CD4-positive, alpha-beta memory T cell (primary cell): ENCODE measurements at regions not wholly inside any gene's neighbourhood (a gene's known extent, or its start where the extent isn't known, plus 50 kb on each side); places are given as distances from the start of the nearest gene placed in this dataset.
A peak's percentile ranks its signal among the peaks of the same experiment; 100 is the strongest.

Experiments used
- CTCF ChIA-PET: fragments of 350-600 bp; sonication (Branson Sonifier 250); formaldehyde crosslinking; loops from one replicate; lab custom pipeline; 2021; ENCODE audit warnings: inconsistent platforms; ENCODE audit not compliant: partially characterized antibody; lab: Charles Lee
- POLR2A ChIA-PET: fragments of 350-600 bp; sonication (Branson Sonifier 250); formaldehyde crosslinking; loops from one replicate; lab custom pipeline; 2021; ENCODE audit not compliant: partially characterized antibody; lab: Charles Lee
- DNase-seq, 5 donors: peaks; one replicate each; pipeline versions ENCODE4 v3.0.0 to v3.0.0-alpha.2; 2020 to 2022; ENCODE audit warnings: mixed read lengths in 1 of 5
- H3K27ac ChIP-seq: one replicate; pipeline ENCODE4 v1.7.0; 2013; ENCODE audit warnings: low read depth, low read length
- H3K27me3 ChIP-seq: 2 replicates; pipeline ENCODE4 v1.7.0; 2013; ENCODE audit warnings: mild to moderate bottlenecking, low read length, moderate library complexity; ENCODE audit not compliant: insufficient read depth
- H3K36me3 ChIP-seq: 2 replicates; pipeline ENCODE4 v1.7.0; 2013; ENCODE audit warnings: mild to moderate bottlenecking, low read length, moderate library complexity; ENCODE audit not compliant: insufficient read depth
- H3K4me1 ChIP-seq: 2 replicates; pipeline ENCODE4 v1.7.0; 2013; ENCODE audit warnings: mild to moderate bottlenecking, low read length, moderate library complexity; ENCODE audit not compliant: insufficient read depth
- H3K4me3 ChIP-seq, 2 donors: one replicate each; pipeline ENCODE4 v1.7.0; 2013; ENCODE audit warnings: low read length in 2 of 2, mild to moderate bottlenecking in 1 of 2
- H3K9me3 ChIP-seq, 2 donors: one replicate each; pipeline ENCODE4 v1.7.0; 2013; ENCODE audit warnings: low read length in 2 of 2, control low read depth in 1 of 2; ENCODE audit not compliant: control insufficient read depth in 1 of 2
- H3K27ac Mint-ChIP-seq, 7 donors: one replicate each; pipeline ENCODE4 v1.8.0; 2020 to 2021; ENCODE audit warnings: mixed read lengths in 7 of 7, mild to moderate bottlenecking in 6 of 7, inconsistent platforms in 3 of 7, moderate library complexity in 3 of 7
- H3K27me3 Mint-ChIP-seq, 2 donors: one replicate each; pipeline ENCODE4 v1.8.0; 2020 to 2021; ENCODE audit warnings: mixed read lengths in 2 of 2
- H3K36me3 Mint-ChIP-seq, 2 donors: one replicate each; pipeline ENCODE4 v1.8.0; 2020 to 2021; ENCODE audit warnings: mixed read lengths in 2 of 2, inconsistent platforms in 1 of 2, mild to moderate bottlenecking in 1 of 2
- H3K4me1 Mint-ChIP-seq, 4 donors: one replicate each; pipeline ENCODE4 v1.8.0; 2020 to 2021; ENCODE audit warnings: mixed read lengths in 4 of 4, mild to moderate bottlenecking in 1 of 4
- H3K4me3 Mint-ChIP-seq, 8 donors: one replicate each; pipeline ENCODE4 v1.8.0; 2020 to 2021; ENCODE audit warnings: mixed read lengths in 8 of 8, mild to moderate bottlenecking in 7 of 8, moderate library complexity in 6 of 8, inconsistent platforms in 3 of 8
- H3K9me3 Mint-ChIP-seq, 8 donors: one replicate each; pipeline ENCODE4 v1.8.0; 2020 to 2021; ENCODE audit warnings: mixed read lengths in 8 of 8, mild to moderate bottlenecking in 5 of 8, inconsistent platforms in 3 of 8, moderate library complexity in 1 of 8
- intact Hi-C: fragments of 100-400 bp; cut with micrococcal nuclease; formaldehyde crosslinking; loops from one replicate; pipeline ENCODE4 v1.15.1; 2023

GRCh38 chr10:62543571-62544355, 169.6 kb downstream of the ZNF365 start:
- no peak overlapping the region for H3K27ac Mint-ChIP-seq
- H3K4me1 ChIP-seq, result no peaks in the 10 kb centered on the region
- H3K4me3 Mint-ChIP-seq, result no peak overlapping the region
- H3K27ac ChIP-seq, result no peak overlapping the region
- CTCF ChIA-PET, result no interaction called here
- no peak for DNase-seq
- peaks cover 0 to 3% (median 0%) of the 10 kb centered on the region in 8 donors for H3K9me3 Mint-ChIP-seq
- intact Hi-C loops, result no loop called here
- H3K36me3 Mint-ChIP-seq, result no peaks in the 10 kb centered on the region
- H3K9me3 ChIP-seq, result no peaks in the 10 kb centered on the region
- no peaks in the 10 kb centered on the region for H3K4me1 Mint-ChIP-seq
- no peaks in the 10 kb centered on the region for H3K27me3 Mint-ChIP-seq
- H3K4me3 ChIP-seq, result no peak overlapping the region
- POLR2A ChIA-PET, result no interaction called here
- H3K36me3 ChIP-seq, result no peaks in the 10 kb centered on the region
- no peaks in the 10 kb centered on the region for H3K27me3 ChIP-seq

GRCh38 chr10:62545160-62546066, 171.2 kb downstream of the ZNF365 start:
- Histone ChIP-seq H3K4me1 (no peaks in the 10 kb centered on the region), H3K27ac (no peak overlapping the region), H3K27me3 (no peaks in the 10 kb centered on the region), H3K9me3 (no peaks in the 10 kb centered on the region), H3K4me3 (no peak overlapping the region), H3K36me3 (no peaks in the 10 kb centered on the region)
- intact Hi-C loops, result no loop called here
- Mint-ChIP-seq H3K27me3 (no peaks in the 10 kb centered on the region), H3K4me1 (no peaks in the 10 kb centered on the region), H3K4me3 (no peak overlapping the region), H3K36me3 (no peaks in the 10 kb centered on the region), H3K9me3 (peaks cover 0 to 3% (median 0%) of the 10 kb centered on the region in 8 donors), H3K27ac (no peak overlapping the region)
- CTCF ChIA-PET, result no interaction called here
- POLR2A ChIA-PET, result no interaction called here
- DNase-seq, result no peak

GRCh38 chr10:62548686-62549085, 174.5 kb downstream of the ZNF365 start:
- no peaks in the 10 kb centered on the region for H3K9me3 Mint-ChIP-seq
- CTCF ChIA-PET, result no interaction called here

GRCh38 chr10:62550173-62550572, 176.0 kb downstream of the ZNF365 start:
- Mint-ChIP-seq H3K4me1 (no peaks in the 10 kb centered on the region), H3K4me3 (no peak overlapping the region), H3K27ac (no peak overlapping the region), H3K9me3 (no peaks in the 10 kb centered on the region), H3K36me3 (no peaks in the 10 kb centered on the region), H3K27me3 (peaks cover 4 to 6% of the 10 kb centered on the region in 2 donors)
- CTCF ChIA-PET, result no interaction called here
- intact Hi-C loops, result no loop called here
- Histone ChIP-seq H3K27ac (no peak overlapping the region), H3K4me1 (no peaks in the 10 kb centered on the region), H3K36me3 (no peaks in the 10 kb centered on the region), H3K27me3 (no peaks in the 10 kb centered on the region), H3K9me3 (no peaks in the 10 kb centered on the region), H3K4me3 (no peak overlapping the region)
- POLR2A ChIA-PET, result no interaction called here
- DNase-seq, result no peak

More at GRCh38 chr10:62548686-62549085, 174.5 kb downstream of the ZNF365 start:
- H3K4me1 ChIP-seq, result no peaks in the 10 kb centered on the region
- POLR2A ChIA-PET, result no interaction called here
- no peak overlapping the region for H3K4me3 ChIP-seq
- H3K27ac Mint-ChIP-seq, result no peak overlapping the region
- no peaks in the 10 kb centered on the region for H3K9me3 ChIP-seq
- DNase-seq, result no peak
- intact Hi-C loops, result no loop called here
- H3K27ac ChIP-seq, result no peak overlapping the region
- H3K4me3 Mint-ChIP-seq, result no peak overlapping the region
- H3K27me3 ChIP-seq, result no peaks in the 10 kb centered on the region
- H3K36me3 Mint-ChIP-seq, result no peaks in the 10 kb centered on the region
- H3K36me3 ChIP-seq, result no peaks in the 10 kb centered on the region
- no peaks in the 10 kb centered on the region for H3K4me1 Mint-ChIP-seq
- H3K27me3 Mint-ChIP-seq, result peaks cover 2 to 4% of the 10 kb centered on the region in 2 donors

GRCh38 chr10:62554632-62555199, 180.5 kb downstream of the ZNF365 start:
- DNase-seq, result peak; percentile 23 to 34 (median 26)
- Mint-ChIP-seq H3K4me3 (no peak overlapping the region), H3K36me3 (peaks cover 0 to 4% of the 10 kb centered on the region in 2 donors), H3K27me3 (peaks cover 15 to 18% of the 10 kb centered on the region in 2 donors), H3K27ac (no peak overlapping the region), H3K4me1 (no peaks in the 10 kb centered on the region), H3K9me3 (peaks cover 0 to 2% (median 0%) of the 10 kb centered on the region in 8 donors)
- no peaks in the 10 kb centered on the region for H3K4me1 ChIP-seq
- intact Hi-C loops, result loop anchor here (1.0 kb wide), 1 partner anchor 263 kb away; no protein-coding TSS in a partner anchor
- ChIA-PET POLR2A (no interaction called here), CTCF (interaction anchor here (0.6 to 1.8 kb wide), 4 partner anchors 29 to 603 kb away, joined by 3 to 6 read pairs (median 4); no protein-coding TSS in a partner anchor)
- no peak overlapping the region for H3K4me3 ChIP-seq
- no peaks in the 10 kb centered on the region for H3K36me3 ChIP-seq
- H3K27ac ChIP-seq, result no peak overlapping the region
- H3K9me3 ChIP-seq, result no peaks in the 10 kb centered on the region
- no peaks in the 10 kb centered on the region for H3K27me3 ChIP-seq

- no peaks in the 10 kb centered on the region for H3K9me3 ChIP-seq
- Mint-ChIP-seq H3K4me3 (no peak overlapping the region), H3K36me3 (peaks cover 0 to 4% of the 10 kb centered on the region in 2 donors), H3K4me1 (no peaks in the 10 kb centered on the region), H3K27me3 (peaks cover 14 to 17% of the 10 kb centered on the region in 2 donors), H3K27ac (no peak overlapping the region), H3K9me3 (peaks cover 0 to 2% (median 0%) of the 10 kb centered on the region in 8 donors)
- DNase-seq, result no peak
- intact Hi-C loops, result no loop called here
- no peaks in the 10 kb centered on the region for H3K36me3 ChIP-seq
- ChIA-PET POLR2A (no interaction called here), CTCF (no interaction called here)
- H3K4me3 ChIP-seq, result no peak overlapping the region
- H3K4me1 ChIP-seq, result no peaks in the 10 kb centered on the region
- H3K27ac ChIP-seq, result no peak overlapping the region
- no peaks in the 10 kb centered on the region for H3K27me3 ChIP-seq
These were observed 185.5 kb downstream of the ZNF365 start for GRCh38 chr10:62559481-62560200.
